Gastrocnemius medialis (tissue), 4 donors: ENCODE measurements at regions not wholly inside any gene's neighbourhood (a gene's known extent, or its start where the extent isn't known, plus 50 kb on each side); places are given as distances from the start of the nearest gene placed in this dataset.

Experiments
- CTCF ChIP-seq, 5 experiments: fragments of 450-650 bp in 3 of 5; fragments of 200-600 bp in 2 of 5; sonication (generic) in 2 of 5; IDR thresholded peaks in 4 of 5; conservative IDR thresholded peaks in 1 of 5; 1 replicate in 4 of 5; 2 replicates in 1 of 5; pipeline ENCODE4 v1.5.1; 2016 to 2019; ENCODE audit warnings: antibody characterized with exemption in 5 of 5, mild to moderate bottlenecking in 3 of 5, moderate library complexity in 3 of 5
- POLR2A ChIP-seq, 2 donors: fragments of 450-650 bp; IDR thresholded peaks; one replicate each; pipeline ENCODE4 v1.6.1; 2017; ENCODE audit warnings: antibody characterized with exemption in 2 of 2, mild to moderate bottlenecking in 2 of 2, moderate library complexity in 2 of 2

- no peak for TF ChIP-seq POLR2A (IDR thresholded peaks at IDR 0.05)
- no peak for TF ChIP-seq CTCF (IDR thresholded peaks at IDR 0.05 in 4 of 5, conservative IDR thresholded peaks at IDR 0.05 in 1 of 5)
Observed at GRCh38 chr2:239822146-239822831, 202.9 kb downstream of the NDUFA10 start.
